ENCODE measurements at regions not wholly inside any gene's neighbourhood (a gene's known extent, or its start where the extent isn't known, plus 50 kb on each side); places are given as distances from the start of the nearest gene placed in this dataset.

DNA sequence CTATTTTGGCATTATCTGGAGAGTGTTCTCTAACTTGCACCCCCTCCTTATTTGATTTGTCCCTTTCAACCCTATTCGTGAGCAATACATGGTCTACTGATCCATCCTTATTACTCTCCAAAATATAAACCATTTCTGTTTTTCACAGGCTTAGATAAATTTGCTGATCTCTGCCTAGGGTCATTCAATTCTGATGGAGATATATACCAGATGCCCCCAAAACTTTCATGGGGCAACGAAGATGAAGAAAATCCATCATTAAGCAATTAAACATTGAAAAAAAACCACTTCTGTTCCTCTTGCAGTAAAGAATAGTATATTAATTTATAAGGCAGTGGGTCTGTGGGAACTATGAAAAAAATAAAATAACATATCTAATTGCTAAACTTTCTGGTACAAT lies 313.4 kb downstream of the CASP12 start:
- H3K4me3 ChIP-seq (ENCODE audit: low read depth, low read length): no peak overlapping the region
- no peak for DNase-seq (ENCODE audit: low read depth)
- TF ChIP-seq, protein P1, sequence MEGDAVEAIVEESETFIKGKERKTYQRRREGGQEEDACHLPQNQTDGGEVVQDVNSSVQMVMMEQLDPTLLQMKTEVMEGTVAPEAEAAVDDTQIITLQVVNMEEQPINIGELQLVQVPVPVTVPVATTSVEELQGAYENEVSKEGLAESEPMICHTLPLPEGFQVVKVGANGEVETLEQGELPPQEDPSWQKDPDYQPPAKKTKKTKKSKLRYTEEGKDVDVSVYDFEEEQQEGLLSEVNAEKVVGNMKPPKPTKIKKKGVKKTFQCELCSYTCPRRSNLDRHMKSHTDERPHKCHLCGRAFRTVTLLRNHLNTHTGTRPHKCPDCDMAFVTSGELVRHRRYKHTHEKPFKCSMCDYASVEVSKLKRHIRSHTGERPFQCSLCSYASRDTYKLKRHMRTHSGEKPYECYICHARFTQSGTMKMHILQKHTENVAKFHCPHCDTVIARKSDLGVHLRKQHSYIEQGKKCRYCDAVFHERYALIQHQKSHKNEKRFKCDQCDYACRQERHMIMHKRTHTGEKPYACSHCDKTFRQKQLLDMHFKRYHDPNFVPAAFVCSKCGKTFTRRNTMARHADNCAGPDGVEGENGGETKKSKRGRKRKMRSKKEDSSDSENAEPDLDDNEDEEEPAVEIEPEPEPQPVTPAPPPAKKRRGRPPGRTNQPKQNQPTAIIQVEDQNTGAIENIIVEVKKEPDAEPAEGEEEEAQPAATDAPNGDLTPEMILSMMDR (IDR thresholded peaks at IDR 0.05; ENCODE audit: low read depth, low read length): no peak
- TF ChIP-seq POLR2A (IDR thresholded peaks at IDR 0.05; ENCODE audit: extremely low read depth, insufficient read length) (no peak), MYC (IDR thresholded peaks at IDR 0.05; ENCODE audit: low read depth, low read length) (no peak)
- TF ChIP-seq, protein P2, sequence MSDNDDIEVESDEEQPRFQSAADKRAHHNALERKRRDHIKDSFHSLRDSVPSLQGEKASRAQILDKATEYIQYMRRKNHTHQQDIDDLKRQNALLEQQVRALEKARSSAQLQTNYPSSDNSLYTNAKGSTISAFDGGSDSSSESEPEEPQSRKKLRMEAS (IDR thresholded peaks at IDR 0.05; ENCODE audit: low read depth, low read length): no peak

DNA sequence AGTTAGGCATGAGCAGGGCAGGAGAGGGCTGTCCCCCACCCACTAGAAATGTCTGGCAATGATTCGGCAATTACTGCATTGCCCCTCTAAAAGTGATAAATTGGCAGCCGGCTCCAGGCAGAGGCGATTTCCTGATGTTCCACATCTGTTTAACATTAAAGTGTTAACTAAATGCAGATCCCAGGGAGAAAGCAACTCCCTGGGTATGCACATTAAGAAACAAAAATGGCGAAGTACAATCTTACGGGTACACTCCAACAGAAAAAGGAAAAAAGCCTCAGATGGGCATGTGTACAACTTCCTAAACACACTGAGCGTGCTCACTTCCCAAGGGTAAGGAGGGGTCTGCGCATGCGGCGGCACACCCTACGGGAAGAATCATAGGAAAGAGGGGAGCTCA lies 314.4 kb downstream of the CASP12 start:
- no peak overlapping the region for H3K4me3 ChIP-seq (ENCODE audit: low read depth, low read length)
- TF ChIP-seq, protein P1 (IDR thresholded peaks at IDR 0.05; ENCODE audit: low read depth, low read length): no peak
- TF ChIP-seq POLR2A (IDR thresholded peaks at IDR 0.05; ENCODE audit: extremely low read depth, insufficient read length): no peak
- no peak for TF ChIP-seq MYC (IDR thresholded peaks at IDR 0.05; ENCODE audit: low read depth, low read length)
- TF ChIP-seq, protein P2 (IDR thresholded peaks at IDR 0.05; ENCODE audit: low read depth, low read length): no peak
- DNase-seq (ENCODE audit: low read depth): no peak

DNA sequence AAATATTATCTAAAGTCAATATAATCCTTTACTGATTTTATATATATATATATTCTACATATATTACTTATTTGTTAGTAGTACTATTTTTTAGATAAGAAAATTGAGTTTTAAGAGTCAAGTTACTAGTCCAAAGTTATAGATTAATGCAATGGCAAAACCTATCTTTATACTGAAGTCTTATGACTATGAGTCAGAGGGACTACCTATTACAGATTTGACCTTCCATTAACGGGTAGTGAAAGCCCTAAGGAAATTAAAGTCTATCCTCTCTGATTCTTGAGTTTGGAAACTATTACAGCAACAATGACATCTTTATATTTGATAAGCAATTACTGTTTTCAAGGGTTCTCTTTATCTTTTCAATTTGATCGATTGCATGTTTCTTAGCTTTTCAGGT lies 315.8 kb downstream of the CASP12 start:
- DNase-seq (ENCODE audit: low read depth): no peak
- H3K4me3 ChIP-seq (ENCODE audit: low read depth, low read length): no peak overlapping the region
- TF ChIP-seq, protein P2 (IDR thresholded peaks at IDR 0.05; ENCODE audit: low read depth, low read length): no peak
- no peak for TF ChIP-seq MYC (IDR thresholded peaks at IDR 0.05; ENCODE audit: low read depth, low read length)
- TF ChIP-seq POLR2A (IDR thresholded peaks at IDR 0.05; ENCODE audit: extremely low read depth, insufficient read length): no peak
- TF ChIP-seq, protein P1 (IDR thresholded peaks at IDR 0.05; ENCODE audit: low read depth, low read length): no peak

DNA sequence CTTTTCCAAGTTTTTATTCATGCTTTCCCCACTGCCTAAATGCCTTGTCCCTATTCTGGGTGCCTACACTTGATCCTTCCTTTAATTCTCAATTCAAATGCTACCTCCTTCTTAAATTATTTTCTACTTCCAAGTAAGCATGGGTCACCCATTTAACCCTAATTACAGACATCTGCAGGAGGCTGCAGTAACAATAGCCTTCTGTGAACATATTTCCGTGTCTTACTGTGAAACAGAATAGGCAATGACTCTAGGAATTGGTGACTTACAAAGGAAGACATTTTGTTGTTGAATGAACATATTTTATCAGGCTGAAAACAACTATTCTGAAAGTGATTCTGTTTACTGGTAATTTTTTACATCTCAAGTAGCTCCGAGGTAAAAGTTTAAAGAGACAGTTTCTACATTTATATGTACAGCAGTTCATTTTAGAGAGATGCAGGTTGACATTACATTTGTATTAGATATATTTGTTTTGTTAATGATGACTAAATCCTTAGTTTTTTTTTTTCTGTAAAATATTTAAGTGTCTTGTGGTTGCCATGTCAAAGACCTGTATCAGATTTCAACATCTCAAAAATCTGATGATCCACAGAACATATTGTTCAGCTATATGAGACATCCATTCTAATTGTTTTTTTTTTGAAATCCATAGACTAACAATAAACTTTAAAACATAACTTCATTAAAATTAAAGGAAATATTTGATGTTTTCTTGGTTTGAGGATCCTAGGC lies 316.8 kb downstream of the CASP12 start:
- no peak overlapping the region for H3K4me3 ChIP-seq (ENCODE audit: low read depth, low read length)
- no peak for DNase-seq (ENCODE audit: low read depth)
- TF ChIP-seq, protein P2 (IDR thresholded peaks at IDR 0.05; ENCODE audit: low read depth, low read length): no peak
- no peak for TF ChIP-seq MYC (IDR thresholded peaks at IDR 0.05; ENCODE audit: low read depth, low read length)
- no peak for TF ChIP-seq POLR2A (IDR thresholded peaks at IDR 0.05; ENCODE audit: extremely low read depth, insufficient read length)
- TF ChIP-seq, protein P1 (IDR thresholded peaks at IDR 0.05; ENCODE audit: low read depth, low read length): no peak

DNA sequence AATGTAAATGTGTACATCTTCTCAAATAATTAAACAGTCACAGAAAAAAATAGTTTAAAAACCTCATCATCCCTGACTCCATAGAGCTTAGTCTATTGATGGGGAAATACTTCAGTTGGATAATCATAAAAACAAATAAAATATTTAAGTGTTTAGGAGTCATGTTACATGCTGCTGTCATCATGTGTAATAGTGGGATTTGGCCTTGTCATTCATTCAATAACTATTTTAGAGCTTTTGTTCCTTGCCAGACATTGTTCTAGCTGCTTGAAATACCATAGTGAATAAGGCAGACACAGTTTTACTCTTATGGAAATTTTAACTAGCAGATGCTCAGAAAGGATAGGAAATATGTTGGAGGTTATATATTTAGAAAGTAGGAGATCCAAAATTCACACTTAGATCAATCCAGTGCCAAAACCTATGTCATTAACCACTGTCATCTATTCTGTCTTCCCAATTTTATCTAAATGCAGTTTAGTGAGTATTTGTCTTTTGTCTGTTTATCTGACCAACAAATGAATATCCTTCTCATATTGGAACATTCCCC lies 324.7 kb downstream of the CASP12 start:
- no peak overlapping the region for H3K4me3 ChIP-seq (ENCODE audit: low read depth, low read length)
- TF ChIP-seq, protein P1 (IDR thresholded peaks at IDR 0.05; ENCODE audit: low read depth, low read length): no peak
- no peak for TF ChIP-seq MYC (IDR thresholded peaks at IDR 0.05; ENCODE audit: low read depth, low read length)
- TF ChIP-seq, protein P2 (IDR thresholded peaks at IDR 0.05; ENCODE audit: low read depth, low read length): no peak
- TF ChIP-seq POLR2A (IDR thresholded peaks at IDR 0.05; ENCODE audit: extremely low read depth, insufficient read length): no peak
- DNase-seq (ENCODE audit: low read depth): no peak
